ENCODE measurements at regions not wholly inside any gene's neighbourhood (a gene's known extent, or its start where the extent isn't known, plus 50 kb on each side); places are given as distances from the start of the nearest gene placed in this dataset.

- 73 to 82% methylated on average over 2 of the region's 2 CpGs for WGBS, 2 donors (ENCODE audit: low coverage in 1 of 2)
- Histone ChIP-seq H3K4me3 (no peak overlapping the region), H3K4me1 (peaks cover 0 to 21% (median 7%) of the 10 kb centered on the region in 3 donors), H3K27me3 (no peaks in the 10 kb centered on the region), H3K36me3 (no peaks in the 10 kb centered on the region), H3K27ac (no peak overlapping the region), H3K9me3 (no peaks in the 10 kb centered on the region)
- ATAC-seq, result no peak
- no peak for TF ChIP-seq CTCF (IDR thresholded peaks at IDR 0.05)
- TF ChIP-seq EP300 (IDR thresholded peaks at IDR 0.05), result no peak
- TF ChIP-seq POLR2AphosphoS5 (IDR thresholded peaks at IDR 0.05), result no peak
- TF ChIP-seq POLR2A (IDR thresholded peaks at IDR 0.05), result no peak
Measured at GRCh38 chr15:36172955-36173354, 406.5 kb upstream of the CDIN1 start.

GRCh38 chr15:36175186-36175740 is 404.2 kb upstream of the CDIN1 start:
- no peaks in the 10 kb centered on the region for H3K27me3 ChIP-seq
- H3K9me3 ChIP-seq, result no peaks in the 10 kb centered on the region
- 86% methylated on average over 8 of the region's 8 CpGs for WGBS, 2 donors (ENCODE audit: low coverage in 1 of 2)
- ATAC-seq, result no peak
- H3K4me3 ChIP-seq, result no peak overlapping the region
- TF ChIP-seq POLR2AphosphoS5 (IDR thresholded peaks at IDR 0.05) (no peak), CTCF (IDR thresholded peaks at IDR 0.05) (no peak), POLR2A (IDR thresholded peaks at IDR 0.05) (no peak), EP300 (IDR thresholded peaks at IDR 0.05) (no peak)
- peaks cover 0 to 27% (median 10%) of the 10 kb centered on the region in 3 donors for H3K4me1 ChIP-seq
- no peaks in the 10 kb centered on the region for H3K36me3 ChIP-seq
- H3K27ac ChIP-seq, result no peak overlapping the region

- Histone ChIP-seq H3K4me3 (no peak overlapping the region), H3K27me3 (no peaks in the 10 kb centered on the region), H3K9me3 (no peaks in the 10 kb centered on the region), H3K4me1 (peaks cover 0 to 27% (median 10%) of the 10 kb centered on the region in 3 donors), H3K27ac (no peak overlapping the region), H3K36me3 (no peaks in the 10 kb centered on the region)
- no peak for ATAC-seq
- TF ChIP-seq POLR2AphosphoS5 (IDR thresholded peaks at IDR 0.05), result no peak
- no peak for TF ChIP-seq POLR2A (IDR thresholded peaks at IDR 0.05)
- TF ChIP-seq EP300 (IDR thresholded peaks at IDR 0.05), result no peak
- WGBS, 2 donors (ENCODE audit: low coverage in 1 of 2), result 22 to 56% methylated on average over 2 of the region's 2 CpGs
Measured at GRCh38 chr15:36175741-36176291, 403.6 kb upstream of the CDIN1 start.

- H3K36me3 ChIP-seq, result no peaks in the 10 kb centered on the region
- H3K27me3 ChIP-seq, result no peaks in the 10 kb centered on the region
- TF ChIP-seq POLR2A (IDR thresholded peaks at IDR 0.05) (no peak), CTCF (IDR thresholded peaks at IDR 0.05) (no peak), EP300 (IDR thresholded peaks at IDR 0.05) (no peak), POLR2AphosphoS5 (IDR thresholded peaks at IDR 0.05) (no peak)
- H3K4me3 ChIP-seq, result no peak overlapping the region
- H3K27ac ChIP-seq, result peak overlapping the region in 1 of 4 donors; percentile 1
- ATAC-seq, result no peak
- WGBS, 2 donors (ENCODE audit: low coverage in 1 of 2), result 38 to 45% methylated on average over 1 of the region's 1 CpG
- peaks cover 0 to 27% (median 10%) of the 10 kb centered on the region in 3 donors for H3K4me1 ChIP-seq
- H3K9me3 ChIP-seq, result no peaks in the 10 kb centered on the region
Measured at GRCh38 chr15:36177590-36178302, 401.7 kb upstream of the CDIN1 start.

- Histone ChIP-seq H3K9me3 (no peaks in the 10 kb centered on the region), H3K27me3 (no peaks in the 10 kb centered on the region), H3K27ac (no peak overlapping the region), H3K36me3 (no peaks in the 10 kb centered on the region), H3K4me1 (peaks cover 0 to 27% (median 10%) of the 10 kb centered on the region in 3 donors), H3K4me3 (no peak overlapping the region)
- TF ChIP-seq EP300 (IDR thresholded peaks at IDR 0.05) (no peak), POLR2A (IDR thresholded peaks at IDR 0.05) (no peak), CTCF (IDR thresholded peaks at IDR 0.05) (no peak)
- no peak for ATAC-seq
- 48 to 71% methylated on average over 2 of the region's 2 CpGs for WGBS, 2 donors (ENCODE audit: low coverage in 1 of 2)
Measured at GRCh38 chr15:36178303-36178633, 401.2 kb upstream of the CDIN1 start.

Measured in gastroesophageal sphincter (tissue), 4 donors.